CD4-positive, alpha-beta T cell treated with Interleukin-4 for 1 hour (primary cell): ENCODE measurements at regions not wholly inside any gene's neighbourhood (a gene's known extent, or its start where the extent isn't known, plus 50 kb on each side); places are given as distances from the start of the nearest gene placed in this dataset.
"Not testable (repeated sequence)": the region's sequence is repeated elsewhere in the genome, so short reads cannot be mapped to it uniquely, and the experiment has no call there.

Experiments
- DNase-seq, 2 donors: peaks; one replicate each; pipeline ENCODE4 v3.0.0-alpha.2; 2020 to 2022

GRCh38 chr16:85222155-85222863 is 110.0 kb upstream of the CIBAR2 start:
- DNase-seq, result no peak

- no peak for DNase-seq
Observed at GRCh38 chr16:85225257-85225656, 113.0 kb upstream of the CIBAR2 start.

- no peak for DNase-seq
Observed at GRCh38 chr16:85225721-85226120, 113.4 kb upstream of the CIBAR2 start.

- DNase-seq, result no peak
Observed at GRCh38 chr16:85227084-85227945, 115.0 kb upstream of the CIBAR2 start.

- DNase-seq, result no peak
Observed at GRCh38 chr16:85227946-85228862, 115.9 kb upstream of the CIBAR2 start.

- DNase-seq, result no peak
Observed at GRCh38 chr16:85228970-85229430, 116.7 kb upstream of the CIBAR2 start.

- DNase-seq, result no peak
Observed at GRCh38 chr16:85229869-85230462, 117.7 kb upstream of the CIBAR2 start.

- not testable (repeated sequence) for DNase-seq
Observed at GRCh38 chr16:85230764-85231383, 118.6 kb upstream of the CIBAR2 start.

GRCh38 chr16:85231959-85232358 is 119.7 kb upstream of the CIBAR2 start:
- no peak for DNase-seq

GRCh38 chr16:85232369-85233142 is 120.3 kb upstream of the CIBAR2 start:
- DNase-seq, result no peak

- no peak for DNase-seq
Observed at GRCh38 chr16:85233516-85233915, 121.2 kb upstream of the CIBAR2 start.

GRCh38 chr16:85234310-85235204 is 122.3 kb upstream of the CIBAR2 start:
- DNase-seq, result no peak

GRCh38 chr16:85235991-85236817 is 123.9 kb upstream of the CIBAR2 start:
- no peak for DNase-seq

GRCh38 chr16:85236818-85237150 is 124.5 kb upstream of the CIBAR2 start:
- no peak for DNase-seq

GRCh38 chr16:85237817-85238216 is 125.5 kb upstream of the CIBAR2 start:
- DNase-seq, result no peak

GRCh38 chr16:85238233-85238647 is 126.0 kb upstream of the CIBAR2 start:
- DNase-seq, result no peak

GRCh38 chr16:85239239-85239638 is 127.0 kb upstream of the CIBAR2 start:
- DNase-seq, result no peak

GRCh38 chr16:85239871-85240270 is 127.6 kb upstream of the CIBAR2 start:
- DNase-seq, result no peak
